Transverse colon (tissue), 4 donors: ENCODE measurements at regions not wholly inside any gene's neighbourhood (a gene's known extent, or its start where the extent isn't known, plus 50 kb on each side); places are given as distances from the start of the nearest gene placed in this dataset.

Experiments
- EP300 ChIP-seq: sonication (generic); formaldehyde crosslinking; IDR thresholded peaks from one replicate; pipeline ENCODE4 v1.6.1; 2017; ENCODE audit warnings: antibody characterized with exemption, low read depth
- POLR2A ChIP-seq: fragments of 450-650 bp; IDR thresholded peaks from one replicate; pipeline ENCODE4 v1.6.1; 2016; ENCODE audit warnings: antibody characterized with exemption, mild to moderate bottlenecking, moderate library complexity
- POLR2AphosphoS5 ChIP-seq, 3 donors: sonication (generic); formaldehyde crosslinking; IDR thresholded peaks; one replicate each; pipeline ENCODE4 v1.6.1; 2016; ENCODE audit warnings: antibody characterized with exemption in 3 of 3
- TF ChIP-seq, protein P1 (sequence below), 5 experiments: fragments of 200-600 bp in 3 of 5; fragments of 450-650 bp in 2 of 5; sonication (generic) in 3 of 5; IDR thresholded peaks; 1 replicate in 2 of 5; 2 replicates in 3 of 5; pipeline ENCODE4 v1.5.1; 2016 to 2017; ENCODE audit warnings: antibody characterized with exemption in 5 of 5, inconsistent platforms in 3 of 5, mild to moderate bottlenecking in 2 of 5, moderate library complexity in 1 of 5

DNA sequence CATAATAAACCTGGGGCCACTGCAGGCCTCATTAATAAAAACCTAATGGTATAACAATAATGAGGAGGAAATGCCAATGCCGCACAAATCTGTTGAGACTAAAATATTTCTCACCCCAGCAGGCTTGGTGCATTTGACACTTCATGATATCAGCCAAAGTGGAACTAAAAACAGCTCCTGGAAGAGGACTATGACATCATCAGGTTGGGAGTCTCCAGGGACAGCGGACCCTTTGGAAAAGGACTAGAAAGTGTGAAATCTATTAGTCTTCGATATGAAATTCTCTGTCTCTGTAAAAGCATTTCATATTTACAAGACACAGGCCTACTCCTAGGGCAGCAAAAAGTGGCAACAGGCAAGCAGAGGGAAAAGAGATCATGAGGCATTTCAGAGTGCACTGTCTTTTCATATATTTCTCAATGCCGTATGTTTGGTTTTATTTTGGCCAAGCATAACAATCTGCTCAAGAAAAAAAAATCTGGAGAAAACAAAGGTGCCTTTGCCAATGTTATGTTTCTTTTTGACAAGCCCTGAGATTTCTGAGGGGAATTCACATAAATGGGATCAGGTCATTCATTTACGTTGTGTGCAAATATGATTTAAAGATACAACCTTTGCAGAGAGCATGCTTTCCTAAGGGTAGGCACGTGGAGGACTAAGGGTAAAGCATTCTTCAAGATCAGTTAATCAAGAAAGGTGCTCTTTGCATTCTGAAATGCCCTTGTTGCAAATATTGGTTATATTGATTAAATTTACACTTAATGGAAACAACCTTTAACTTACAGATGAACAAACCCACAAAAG, 580.9 kb upstream of the TMEFF2 start:
- TF ChIP-seq, protein P1, sequence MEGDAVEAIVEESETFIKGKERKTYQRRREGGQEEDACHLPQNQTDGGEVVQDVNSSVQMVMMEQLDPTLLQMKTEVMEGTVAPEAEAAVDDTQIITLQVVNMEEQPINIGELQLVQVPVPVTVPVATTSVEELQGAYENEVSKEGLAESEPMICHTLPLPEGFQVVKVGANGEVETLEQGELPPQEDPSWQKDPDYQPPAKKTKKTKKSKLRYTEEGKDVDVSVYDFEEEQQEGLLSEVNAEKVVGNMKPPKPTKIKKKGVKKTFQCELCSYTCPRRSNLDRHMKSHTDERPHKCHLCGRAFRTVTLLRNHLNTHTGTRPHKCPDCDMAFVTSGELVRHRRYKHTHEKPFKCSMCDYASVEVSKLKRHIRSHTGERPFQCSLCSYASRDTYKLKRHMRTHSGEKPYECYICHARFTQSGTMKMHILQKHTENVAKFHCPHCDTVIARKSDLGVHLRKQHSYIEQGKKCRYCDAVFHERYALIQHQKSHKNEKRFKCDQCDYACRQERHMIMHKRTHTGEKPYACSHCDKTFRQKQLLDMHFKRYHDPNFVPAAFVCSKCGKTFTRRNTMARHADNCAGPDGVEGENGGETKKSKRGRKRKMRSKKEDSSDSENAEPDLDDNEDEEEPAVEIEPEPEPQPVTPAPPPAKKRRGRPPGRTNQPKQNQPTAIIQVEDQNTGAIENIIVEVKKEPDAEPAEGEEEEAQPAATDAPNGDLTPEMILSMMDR (IDR thresholded peaks at IDR 0.05) = no peak
- TF ChIP-seq POLR2A (no peak), EP300 (no peak), POLR2AphosphoS5 (IDR thresholded peaks at IDR 0.05) (no peak)
